SU-DHL-6 (cell line): ENCODE measurements at regions not wholly inside any gene's neighbourhood (a gene's known extent, or its start where the extent isn't known, plus 50 kb on each side); places are given as distances from the start of the nearest gene placed in this dataset.

Experiments used
- H2AFZ ChIP-seq: fragments of 200-600 bp; sonication (generic); 2 replicates; pipeline ENCODE4 v1.6.1; 2014; ENCODE audit warnings: low read depth, mild to moderate bottlenecking, moderate library complexity, mixed read lengths, antibody characterized with exemption, low read length; ENCODE audit not compliant: severe bottlenecking
- H3F3A ChIP-seq: fragments of 200-600 bp; shearing (Covaris generic); 2 replicates; pipeline ENCODE4 v1.6.0; 2016; ENCODE audit warnings: antibody characterized with exemption, mild to moderate bottlenecking; ENCODE audit not compliant: insufficient read depth
- H3K27ac ChIP-seq: fragments of 200-600 bp; sonication (generic); 2 replicates; pipeline ENCODE4 v1.5.1; 2016; ENCODE audit warnings: low read depth, mild to moderate bottlenecking, low read length, moderate library complexity, mixed read lengths
- H3K27me3 ChIP-seq: fragments of 200-600 bp; sonication (generic), shearing (Covaris generic); 2 replicates; pipeline ENCODE4 v1.6.0; 2014; ENCODE audit warnings: mild to moderate bottlenecking, low read length
- H3K36me3 ChIP-seq: fragments of 200-600 bp; sonication (generic); 2 replicates; pipeline ENCODE4 v1.6.1; 2014; ENCODE audit warnings: mild to moderate bottlenecking, low read length, mixed read lengths
- H3K4me2 ChIP-seq: fragments of 300-600, 200-600 bp; shearing (Covaris generic), sonication (generic); 2 replicates; pipeline ENCODE4 v1.6.0; 2014; ENCODE audit warnings: low read length, low read depth, mild to moderate bottlenecking; ENCODE audit not compliant: poor library complexity, severe bottlenecking
- H3K4me3 ChIP-seq: fragments of 200-600 bp; sonication (generic); 2 replicates; pipeline ENCODE4 v1.5.1; 2014; ENCODE audit warnings: antibody characterized with exemption, low read length, mild to moderate bottlenecking, mixed read lengths; ENCODE audit not compliant: insufficient read depth, poor library complexity, severe bottlenecking
- H3K79me2 ChIP-seq: fragments of 200-600 bp; sonication (generic); 2 replicates; pipeline ENCODE4 v1.6.1; 2014; ENCODE audit warnings: mild to moderate bottlenecking, low read length, moderate library complexity; ENCODE audit not compliant: insufficient read depth
- H3K9ac ChIP-seq: fragments of 200-600 bp; sonication (generic); 2 replicates; pipeline ENCODE4 v1.7.0; 2014; ENCODE audit warnings: mild to moderate bottlenecking, low read length
- H3K9me2 ChIP-seq: fragments of 200-600 bp; sonication (generic); replicated peaks from 2 replicates; pipeline ENCODE4 v1.6.1; 2014; ENCODE audit warnings: low read length; ENCODE audit not compliant: insufficient read depth
- H3K9me3 ChIP-seq: fragments of 200-600 bp; sonication (generic); 2 replicates; pipeline ENCODE4 v1.6.1; 2014; ENCODE audit warnings: low read length, mixed read lengths; ENCODE audit not compliant: insufficient read depth
- H4K20me1 ChIP-seq: fragments of 200-600 bp; sonication (generic); 2 replicates; pipeline ENCODE4 v1.6.1; 2014; ENCODE audit warnings: low read depth, mild to moderate bottlenecking, antibody characterized with exemption, low read length, moderate library complexity, mixed read lengths
- EZH2phosphoT487 ChIP-seq: fragments of 200-600 bp; sonication (generic), shearing (Covaris generic); conservative IDR thresholded peaks from 2 replicates; pipeline ENCODE4 v1.6.1; 2018; ENCODE audit warnings: mild to moderate bottlenecking, antibody characterized with exemption, low read length, moderate library complexity, mixed read lengths
- TF ChIP-seq, protein P1 (sequence below): fragments of 200-600 bp; sonication (generic); IDR thresholded peaks from one replicate; pipeline ENCODE4 v1.5.1; 2017; ENCODE audit warnings: antibody characterized with exemption, mild to moderate bottlenecking, low read length, moderate library complexity; ENCODE audit not compliant: insufficient read depth, poor library complexity, severe bottlenecking

DNA sequence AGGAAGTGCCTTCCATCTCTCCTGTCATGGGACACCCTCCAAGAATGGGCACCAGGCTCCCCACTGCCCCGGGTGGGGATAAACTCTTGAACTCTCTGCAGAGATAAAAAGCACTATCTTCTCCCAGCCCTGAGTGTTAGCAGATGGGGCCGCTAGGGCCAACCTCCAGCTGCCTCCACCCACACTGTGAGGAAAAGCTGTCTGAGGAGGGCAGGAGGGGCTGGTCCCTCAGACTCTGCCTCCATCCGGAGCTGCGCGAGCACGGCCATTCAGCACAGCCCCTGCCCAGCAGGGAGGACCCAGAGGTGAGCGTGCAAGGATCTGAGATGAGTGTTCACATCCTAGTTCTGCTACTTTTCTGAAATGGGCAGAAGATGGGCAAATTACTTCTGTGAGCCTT lies 51.8 kb upstream of the TRABD2B start:
- H3K27ac ChIP-seq = no peak overlapping the region
- no peaks in the 10 kb centered on the region for H3K27me3 ChIP-seq
- H3K9ac ChIP-seq = no peak overlapping the region
- no peak overlapping the region for H3K4me3 ChIP-seq
- no peaks in the 10 kb centered on the region for H4K20me1 ChIP-seq
- H3K9me2 ChIP-seq = no peaks in the 10 kb centered on the region
- H3K36me3 ChIP-seq = no peaks in the 10 kb centered on the region
- no peaks in the 10 kb centered on the region for H3K79me2 ChIP-seq
- no peak overlapping the region for H2AFZ ChIP-seq
- H3K4me2 ChIP-seq = no peak overlapping the region
- H3F3A ChIP-seq = no peaks in the 10 kb centered on the region
- TF ChIP-seq, protein P1, sequence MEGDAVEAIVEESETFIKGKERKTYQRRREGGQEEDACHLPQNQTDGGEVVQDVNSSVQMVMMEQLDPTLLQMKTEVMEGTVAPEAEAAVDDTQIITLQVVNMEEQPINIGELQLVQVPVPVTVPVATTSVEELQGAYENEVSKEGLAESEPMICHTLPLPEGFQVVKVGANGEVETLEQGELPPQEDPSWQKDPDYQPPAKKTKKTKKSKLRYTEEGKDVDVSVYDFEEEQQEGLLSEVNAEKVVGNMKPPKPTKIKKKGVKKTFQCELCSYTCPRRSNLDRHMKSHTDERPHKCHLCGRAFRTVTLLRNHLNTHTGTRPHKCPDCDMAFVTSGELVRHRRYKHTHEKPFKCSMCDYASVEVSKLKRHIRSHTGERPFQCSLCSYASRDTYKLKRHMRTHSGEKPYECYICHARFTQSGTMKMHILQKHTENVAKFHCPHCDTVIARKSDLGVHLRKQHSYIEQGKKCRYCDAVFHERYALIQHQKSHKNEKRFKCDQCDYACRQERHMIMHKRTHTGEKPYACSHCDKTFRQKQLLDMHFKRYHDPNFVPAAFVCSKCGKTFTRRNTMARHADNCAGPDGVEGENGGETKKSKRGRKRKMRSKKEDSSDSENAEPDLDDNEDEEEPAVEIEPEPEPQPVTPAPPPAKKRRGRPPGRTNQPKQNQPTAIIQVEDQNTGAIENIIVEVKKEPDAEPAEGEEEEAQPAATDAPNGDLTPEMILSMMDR = no peak
- TF ChIP-seq EZH2phosphoT487 = no peak
- no peaks in the 10 kb centered on the region for H3K9me3 ChIP-seq

- Histone ChIP-seq H3F3A (no peaks in the 10 kb centered on the region), H3K9ac (no peak overlapping the region), H3K4me3 (no peak overlapping the region), H3K36me3 (no peaks in the 10 kb centered on the region), H3K27me3 (no peaks in the 10 kb centered on the region), H3K79me2 (no peaks in the 10 kb centered on the region), H3K4me2 (no peak overlapping the region), H2AFZ (no peak overlapping the region), H4K20me1 (no peaks in the 10 kb centered on the region), H3K9me2 (no peaks in the 10 kb centered on the region), H3K9me3 (no peaks in the 10 kb centered on the region), H3K27ac (no peak overlapping the region)
- TF ChIP-seq, protein P1 = no peak
- no peak for TF ChIP-seq EZH2phosphoT487
These were observed 50.9 kb upstream of the TRABD2B start for GRCh38 chr1:48048064-48048463.

- Histone ChIP-seq H3K27me3 (no peaks in the 10 kb centered on the region), H3K4me3 (no peak overlapping the region), H3K27ac (no peak overlapping the region), H3K9me2 (no peaks in the 10 kb centered on the region), H4K20me1 (no peaks in the 10 kb centered on the region), H2AFZ (no peak overlapping the region), H3K4me2 (no peak overlapping the region), H3K36me3 (no peaks in the 10 kb centered on the region), H3K79me2 (no peaks in the 10 kb centered on the region), H3K9ac (no peak overlapping the region), H3K9me3 (no peaks in the 10 kb centered on the region), H3F3A (no peaks in the 10 kb centered on the region)
- no peak for TF ChIP-seq EZH2phosphoT487
- TF ChIP-seq, protein P1 = no peak
These were observed 49.9 kb upstream of the TRABD2B start for GRCh38 chr1:48047116-48047515.
